ENCODE measurements at regions not wholly inside any gene's neighbourhood (a gene's known extent, or its start where the extent isn't known, plus 50 kb on each side); places are given as distances from the start of the nearest gene placed in this dataset.

GRCh38 chr5:8434501-8434900, 565.6 kb downstream of the MTRR start:
- peaks cover 22% of the 10 kb centered on the region for H3K4me1 ChIP-seq
- TF ChIP-seq EZH2phosphoT487 (IDR thresholded peaks at IDR 0.05) (no peak), EZH2 (IDR thresholded peaks at IDR 0.05) (no peak)
- TF ChIP-seq, protein P1, sequence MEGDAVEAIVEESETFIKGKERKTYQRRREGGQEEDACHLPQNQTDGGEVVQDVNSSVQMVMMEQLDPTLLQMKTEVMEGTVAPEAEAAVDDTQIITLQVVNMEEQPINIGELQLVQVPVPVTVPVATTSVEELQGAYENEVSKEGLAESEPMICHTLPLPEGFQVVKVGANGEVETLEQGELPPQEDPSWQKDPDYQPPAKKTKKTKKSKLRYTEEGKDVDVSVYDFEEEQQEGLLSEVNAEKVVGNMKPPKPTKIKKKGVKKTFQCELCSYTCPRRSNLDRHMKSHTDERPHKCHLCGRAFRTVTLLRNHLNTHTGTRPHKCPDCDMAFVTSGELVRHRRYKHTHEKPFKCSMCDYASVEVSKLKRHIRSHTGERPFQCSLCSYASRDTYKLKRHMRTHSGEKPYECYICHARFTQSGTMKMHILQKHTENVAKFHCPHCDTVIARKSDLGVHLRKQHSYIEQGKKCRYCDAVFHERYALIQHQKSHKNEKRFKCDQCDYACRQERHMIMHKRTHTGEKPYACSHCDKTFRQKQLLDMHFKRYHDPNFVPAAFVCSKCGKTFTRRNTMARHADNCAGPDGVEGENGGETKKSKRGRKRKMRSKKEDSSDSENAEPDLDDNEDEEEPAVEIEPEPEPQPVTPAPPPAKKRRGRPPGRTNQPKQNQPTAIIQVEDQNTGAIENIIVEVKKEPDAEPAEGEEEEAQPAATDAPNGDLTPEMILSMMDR (IDR thresholded peaks at IDR 0.05), result no peak
- no peaks in the 10 kb centered on the region for H3K9me3 ChIP-seq (ENCODE audit: low read depth)
- Mint-ChIP-seq H3K27me3 (ENCODE audit: insufficient read depth, low read depth) (no peaks in the 10 kb centered on the region), H3K27ac (no peak overlapping the region), H3K4me3 (no peak overlapping the region), H3K36me3 (peaks cover 2% of the 10 kb centered on the region), H3K4me1 (peaks cover 21% of the 10 kb centered on the region), H3K9me3 (peaks cover 2% of the 10 kb centered on the region)
- H4K20me1 ChIP-seq (ENCODE audit: low read depth), result no peaks in the 10 kb centered on the region
- no peaks in the 10 kb centered on the region for H3F3A ChIP-seq (ENCODE audit: low read depth)
- no peak overlapping the region for H3K4me3 ChIP-seq
- no peaks in the 10 kb centered on the region for H3K36me3 ChIP-seq
- DNase-seq (ENCODE audit: low spot score), result no peak
- no peak overlapping the region for H2AFZ ChIP-seq (replicated peaks)
- no peaks in the 10 kb centered on the region for H3K27me3 ChIP-seq
- no peaks in the 10 kb centered on the region for H3K79me2 ChIP-seq (ENCODE audit: low read depth)
- H3K9ac ChIP-seq, result no peak overlapping the region
- H3K4me2 ChIP-seq, result no peak overlapping the region
- H3K27ac ChIP-seq, result no peak overlapping the region

- Mint-ChIP-seq H3K9me3 (peaks cover 4% of the 10 kb centered on the region), H3K27ac (peak overlapping the region; percentile 12)
Measured at GRCh38 chr5:8436924-8437323, 568.0 kb downstream of the MTRR start.

GRCh38 chr5:8445139-8445538, 576.2 kb downstream of the MTRR start:
- TF ChIP-seq EZH2 (IDR thresholded peaks at IDR 0.05) (no peak), EZH2phosphoT487 (IDR thresholded peaks at IDR 0.05) (no peak)
- TF ChIP-seq, protein P1 (IDR thresholded peaks at IDR 0.05), result no peak

More at GRCh38 chr5:8436924-8437323, 568.0 kb downstream of the MTRR start:
- Histone ChIP-seq H3K36me3 (no peaks in the 10 kb centered on the region), H3F3A (ENCODE audit: low read depth) (no peaks in the 10 kb centered on the region), H4K20me1 (ENCODE audit: low read depth) (no peaks in the 10 kb centered on the region), H3K27ac (no peak overlapping the region), H3K27me3 (no peaks in the 10 kb centered on the region), H2AFZ (replicated peaks) (no peak overlapping the region), H3K79me2 (ENCODE audit: low read depth) (no peaks in the 10 kb centered on the region), H3K4me2 (peak overlapping the region; percentile 65), H3K9ac (no peak overlapping the region), H3K4me3 (no peak overlapping the region), H3K4me1 (peaks cover 22% of the 10 kb centered on the region), H3K9me3 (ENCODE audit: low read depth) (no peaks in the 10 kb centered on the region)
- TF ChIP-seq EZH2 (IDR thresholded peaks at IDR 0.05), result no peak
- TF ChIP-seq EZH2phosphoT487 (IDR thresholded peaks at IDR 0.05), result no peak
- TF ChIP-seq, protein P1 (IDR thresholded peaks at IDR 0.05), result no peak
- DNase-seq (ENCODE audit: low spot score), result peak; percentile 66
- Mint-ChIP-seq H3K36me3 (peaks cover 2% of the 10 kb centered on the region), H3K4me3 (no peak overlapping the region), H3K4me1 (peaks cover 18% of the 10 kb centered on the region), H3K27me3 (ENCODE audit: insufficient read depth, low read depth) (no peaks in the 10 kb centered on the region)

More at GRCh38 chr5:8445139-8445538, 576.2 kb downstream of the MTRR start:
- Mint-ChIP-seq H3K4me3 (no peak overlapping the region), H3K27ac (no peak overlapping the region), H3K36me3 (no peaks in the 10 kb centered on the region), H3K4me1 (no peaks in the 10 kb centered on the region), H3K27me3 (ENCODE audit: insufficient read depth, low read depth) (peaks cover 4% of the 10 kb centered on the region), H3K9me3 (peaks cover 4% of the 10 kb centered on the region)
- Histone ChIP-seq H3K4me2 (no peak overlapping the region), H3K27me3 (no peaks in the 10 kb centered on the region), H3K27ac (no peak overlapping the region), H3K36me3 (no peaks in the 10 kb centered on the region), H3F3A (ENCODE audit: low read depth) (no peaks in the 10 kb centered on the region), H4K20me1 (ENCODE audit: low read depth) (no peaks in the 10 kb centered on the region), H3K9me3 (ENCODE audit: low read depth) (no peaks in the 10 kb centered on the region), H3K4me3 (no peak overlapping the region), H3K79me2 (ENCODE audit: low read depth) (no peaks in the 10 kb centered on the region), H3K9ac (no peak overlapping the region), H2AFZ (replicated peaks) (no peak overlapping the region), H3K4me1 (no peaks in the 10 kb centered on the region)
- DNase-seq (ENCODE audit: low spot score), result no peak
